Hepatocyte (in vitro differentiated cells): ENCODE measurements at regions not wholly inside any gene's neighbourhood (a gene's known extent, or its start where the extent isn't known, plus 50 kb on each side); places are given as distances from the start of the nearest gene placed in this dataset.

Experiments used
- EZH2 ChIP-seq: fragments of 200-600 bp; sonication (generic); IDR thresholded peaks from 2 replicates; pipeline ENCODE4 v1.6.1; 2016; ENCODE audit warnings: antibody characterized with exemption, mild to moderate bottlenecking, borderline replicate concordance
- TF ChIP-seq, protein P1 (sequence below): fragments of 200-600 bp; sonication (generic); IDR thresholded peaks from 2 replicates; pipeline ENCODE4 v1.5.1; 2016; ENCODE audit warnings: antibody characterized with exemption, mild to moderate bottlenecking; ENCODE audit not compliant: poor library complexity

DNA sequence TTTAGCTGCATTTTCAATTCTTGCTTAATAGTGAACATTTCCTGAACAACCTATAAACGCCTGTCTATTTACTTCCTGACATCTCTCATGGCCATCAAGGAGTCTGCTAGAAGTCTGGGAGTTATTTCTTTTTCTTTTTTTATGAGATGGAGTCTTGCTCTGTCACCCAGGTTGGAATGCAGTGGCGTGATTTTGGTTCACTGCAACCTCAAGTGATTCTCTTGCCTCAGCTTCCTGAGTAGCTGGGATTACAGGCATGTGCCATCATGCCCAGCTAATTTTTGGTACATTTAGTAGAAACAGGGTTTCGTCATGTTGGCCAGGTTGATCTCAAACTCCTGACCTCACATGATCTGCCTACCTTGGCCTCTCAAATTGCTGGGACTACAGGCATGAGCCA, 217.6 kb upstream of the USP9Y start:
- TF ChIP-seq, protein P1, sequence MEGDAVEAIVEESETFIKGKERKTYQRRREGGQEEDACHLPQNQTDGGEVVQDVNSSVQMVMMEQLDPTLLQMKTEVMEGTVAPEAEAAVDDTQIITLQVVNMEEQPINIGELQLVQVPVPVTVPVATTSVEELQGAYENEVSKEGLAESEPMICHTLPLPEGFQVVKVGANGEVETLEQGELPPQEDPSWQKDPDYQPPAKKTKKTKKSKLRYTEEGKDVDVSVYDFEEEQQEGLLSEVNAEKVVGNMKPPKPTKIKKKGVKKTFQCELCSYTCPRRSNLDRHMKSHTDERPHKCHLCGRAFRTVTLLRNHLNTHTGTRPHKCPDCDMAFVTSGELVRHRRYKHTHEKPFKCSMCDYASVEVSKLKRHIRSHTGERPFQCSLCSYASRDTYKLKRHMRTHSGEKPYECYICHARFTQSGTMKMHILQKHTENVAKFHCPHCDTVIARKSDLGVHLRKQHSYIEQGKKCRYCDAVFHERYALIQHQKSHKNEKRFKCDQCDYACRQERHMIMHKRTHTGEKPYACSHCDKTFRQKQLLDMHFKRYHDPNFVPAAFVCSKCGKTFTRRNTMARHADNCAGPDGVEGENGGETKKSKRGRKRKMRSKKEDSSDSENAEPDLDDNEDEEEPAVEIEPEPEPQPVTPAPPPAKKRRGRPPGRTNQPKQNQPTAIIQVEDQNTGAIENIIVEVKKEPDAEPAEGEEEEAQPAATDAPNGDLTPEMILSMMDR, result no peak
- TF ChIP-seq EZH2, result no peak
